GM12872 (cell line): ENCODE measurements at regions not wholly inside any gene's neighbourhood (a gene's known extent, or its start where the extent isn't known, plus 50 kb on each side); places are given as distances from the start of the nearest gene placed in this dataset.

Experiments
- CTCF ChIP-seq: IDR thresholded peaks from 3 replicates; pipeline ENCODE4 v1.5.1; 2011; ENCODE audit warnings: low read depth, mild to moderate bottlenecking, low read length, moderate library complexity; ENCODE audit not compliant: insufficient read depth

DNA sequence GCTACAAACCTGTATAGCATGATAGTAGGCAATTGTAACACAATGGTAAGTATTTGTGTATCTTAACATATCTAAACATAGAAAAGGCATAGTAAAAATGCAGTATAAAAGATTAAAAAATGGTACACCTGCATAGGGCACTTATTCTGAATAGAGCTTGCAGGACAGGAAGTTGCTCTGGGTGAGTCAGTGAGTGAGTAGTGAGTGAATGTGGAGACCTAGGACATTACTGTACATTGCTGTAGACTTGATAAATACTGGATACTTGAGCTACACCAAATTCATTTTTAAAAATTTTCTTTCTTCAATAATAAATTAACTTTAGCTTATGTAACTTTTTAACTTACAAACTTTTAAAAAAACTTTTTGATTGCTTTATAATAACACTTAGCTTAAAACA, 68.2 kb upstream of the MAML3 start:
- no peak for TF ChIP-seq CTCF

DNA sequence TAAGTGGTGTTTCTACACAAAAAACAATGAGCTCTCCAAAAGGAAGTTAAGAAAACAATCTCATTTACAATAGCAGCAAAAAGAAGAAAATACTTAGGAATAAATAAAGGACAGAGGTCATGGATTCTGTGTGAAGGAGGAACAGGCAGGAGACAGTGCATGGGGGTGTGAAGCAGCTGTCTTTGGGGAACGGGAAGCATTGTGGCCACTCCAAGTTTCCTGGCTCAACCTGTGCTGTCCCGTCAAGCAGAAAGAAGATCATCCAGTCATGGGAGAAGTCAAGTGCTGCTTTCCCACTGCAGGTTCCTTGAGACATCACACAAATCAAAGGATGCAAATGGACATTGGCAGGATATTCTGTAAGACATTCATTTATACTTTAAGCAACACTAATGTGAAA, 66.1 kb upstream of the MAML3 start:
- TF ChIP-seq CTCF, result no peak

GRCh38 chr4:140219567-140219966, 65.6 kb upstream of the MAML3 start:
- TF ChIP-seq CTCF, result no peak

DNA sequence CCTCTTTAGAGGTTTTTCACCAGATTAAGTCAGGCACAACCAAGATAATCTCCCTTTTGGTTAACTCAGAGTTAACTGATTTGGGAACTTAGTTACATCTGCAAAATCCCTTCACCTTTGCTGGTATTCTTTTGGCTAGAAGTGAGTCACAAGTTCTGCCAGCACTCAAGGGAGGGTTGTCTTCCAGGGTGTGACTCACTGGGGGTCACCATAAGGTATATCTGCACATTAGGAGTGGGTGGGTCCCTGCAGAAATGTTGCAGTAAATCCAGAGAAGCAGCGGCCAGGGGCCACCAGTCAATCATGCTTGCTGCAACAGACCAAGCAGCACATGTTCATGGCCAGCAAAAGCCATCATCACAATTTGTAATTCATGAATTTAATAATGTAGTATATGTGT, 59.8 kb upstream of the MAML3 start:
- no peak for TF ChIP-seq CTCF

DNA sequence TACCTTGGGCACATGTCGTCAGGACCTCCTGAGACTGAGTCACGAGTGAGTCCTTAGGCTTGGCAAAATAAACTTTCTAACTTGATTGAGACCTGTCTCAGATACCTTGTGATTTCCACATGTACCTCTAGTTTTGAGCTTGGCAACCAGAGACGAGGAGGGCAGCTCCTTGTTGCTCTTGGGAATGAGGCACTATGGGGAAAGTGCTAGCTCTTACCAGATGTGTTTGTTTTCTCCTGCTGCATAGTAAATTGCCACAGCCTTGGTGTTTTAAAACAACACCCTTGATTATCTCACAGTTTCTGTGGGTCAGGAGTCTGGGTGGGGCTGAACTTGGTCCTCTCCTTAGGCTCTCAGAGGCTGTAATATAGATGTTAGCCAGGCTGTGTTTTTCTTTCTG, 59.1 kb upstream of the MAML3 start:
- TF ChIP-seq CTCF, result no peak

DNA sequence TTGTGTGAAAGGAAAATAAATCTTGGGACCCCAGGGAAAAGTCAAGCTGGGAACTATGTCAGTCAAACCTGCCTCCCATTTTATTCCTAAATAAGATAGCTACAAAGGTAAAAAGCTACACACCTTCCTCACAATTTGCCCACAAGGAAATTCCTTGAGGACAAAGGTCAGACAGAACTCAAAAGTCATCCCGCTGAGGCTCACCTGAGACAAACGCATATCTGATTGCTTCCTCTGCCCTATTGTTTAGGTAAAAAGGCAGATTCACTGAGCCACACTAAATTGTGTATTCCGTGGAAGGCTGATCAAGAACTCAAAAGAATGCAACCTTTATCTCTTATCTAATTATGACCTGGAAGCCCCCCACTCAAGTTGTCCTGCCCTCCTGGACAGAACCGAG, 58.7 kb upstream of the MAML3 start:
- no peak for TF ChIP-seq CTCF

DNA sequence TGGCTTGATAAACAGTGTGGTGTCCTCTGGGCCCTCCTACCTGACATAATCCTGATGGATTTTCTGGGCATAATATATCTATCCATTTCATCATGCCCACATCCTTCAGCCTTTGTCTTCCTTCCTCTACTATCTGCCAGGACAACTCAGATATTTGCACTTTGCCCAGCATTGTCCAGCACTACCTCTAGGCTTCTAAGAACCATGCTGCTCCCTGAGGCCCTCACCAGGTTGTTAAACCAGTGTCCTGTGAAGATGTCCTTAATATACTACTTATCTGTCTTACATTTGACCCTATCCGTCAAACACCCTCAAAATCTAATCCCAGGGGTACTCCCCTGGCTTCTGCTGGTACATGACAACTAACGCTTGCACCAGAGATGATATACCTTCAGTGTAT, 58.2 kb upstream of the MAML3 start:
- no peak for TF ChIP-seq CTCF

DNA sequence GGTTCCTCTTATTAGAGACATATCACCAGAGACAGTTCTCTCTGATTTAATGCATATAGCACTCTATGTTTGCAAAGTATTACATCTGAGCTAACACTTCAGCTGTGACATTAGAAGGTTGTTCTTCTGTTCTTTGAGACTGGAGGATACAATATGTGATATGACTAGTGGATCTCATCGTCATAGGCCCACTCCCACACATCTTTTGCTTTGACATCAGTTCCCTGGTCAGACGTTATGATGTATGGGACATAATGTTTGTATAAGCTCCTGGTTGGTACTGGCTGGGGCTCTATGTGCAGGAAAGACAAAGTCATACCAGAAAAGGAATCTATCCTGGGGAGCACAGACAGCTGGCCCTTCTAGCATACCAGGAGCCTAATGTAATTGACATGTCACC, 57.7 kb upstream of the MAML3 start:
- no peak for TF ChIP-seq CTCF
